ENCODE measurements at regions not wholly inside any gene's neighbourhood (a gene's known extent, or its start where the extent isn't known, plus 50 kb on each side); places are given as distances from the start of the nearest gene placed in this dataset.
"Not testable (repeated sequence)": the region's sequence is repeated elsewhere in the genome, so short reads cannot be mapped to it uniquely, and the experiment has no call there.

DNA sequence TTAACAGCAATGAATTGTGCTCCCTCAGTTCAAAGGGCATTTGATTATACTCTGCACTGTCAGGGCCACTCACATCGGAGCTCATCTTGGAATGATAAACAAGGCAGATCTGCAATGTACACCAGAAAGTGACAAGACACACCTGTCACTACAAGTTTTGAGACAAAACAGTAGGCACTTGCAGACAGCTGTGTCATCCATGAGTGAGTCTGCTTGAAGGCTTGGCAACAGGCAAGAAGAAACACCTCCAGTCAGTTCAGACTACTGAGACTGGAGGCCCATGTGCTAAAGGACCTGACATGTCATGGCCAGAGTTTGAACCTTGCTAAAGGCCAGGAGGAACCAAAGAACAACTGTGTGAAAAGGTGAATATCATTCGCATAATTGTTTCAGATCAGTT lies 354.5 kb downstream of the CEP170 start:
- not testable (repeated sequence) for DNase-seq

DNA sequence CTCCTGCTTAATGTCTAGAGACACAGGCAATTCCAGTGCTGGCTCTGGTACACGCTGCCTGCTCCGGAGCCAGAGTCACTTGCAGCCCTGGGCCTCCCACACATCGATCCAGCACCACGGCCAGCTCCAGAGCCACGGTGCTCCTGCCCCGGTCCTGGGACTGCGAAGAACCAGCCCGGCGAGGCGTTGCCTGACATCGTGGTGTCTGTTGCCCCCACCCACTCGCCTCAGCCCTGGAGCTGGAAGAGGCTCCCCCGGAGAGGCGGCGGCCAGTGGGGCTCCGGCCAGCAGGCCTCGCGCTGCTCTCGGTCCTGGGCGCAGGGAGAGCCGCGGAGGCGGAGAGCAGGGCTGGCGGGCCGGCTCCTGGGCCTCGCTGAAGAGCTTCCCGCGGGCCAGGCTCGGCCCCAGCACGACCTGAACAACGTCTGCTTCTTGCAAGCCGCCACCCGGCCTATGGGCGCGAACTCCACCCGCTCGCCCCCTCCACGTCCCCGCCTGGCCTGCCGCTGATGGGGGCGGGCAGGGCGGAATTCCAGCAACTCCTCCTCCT lies 364.8 kb downstream of the CEP170 start:
- no peak for DNase-seq

DNA sequence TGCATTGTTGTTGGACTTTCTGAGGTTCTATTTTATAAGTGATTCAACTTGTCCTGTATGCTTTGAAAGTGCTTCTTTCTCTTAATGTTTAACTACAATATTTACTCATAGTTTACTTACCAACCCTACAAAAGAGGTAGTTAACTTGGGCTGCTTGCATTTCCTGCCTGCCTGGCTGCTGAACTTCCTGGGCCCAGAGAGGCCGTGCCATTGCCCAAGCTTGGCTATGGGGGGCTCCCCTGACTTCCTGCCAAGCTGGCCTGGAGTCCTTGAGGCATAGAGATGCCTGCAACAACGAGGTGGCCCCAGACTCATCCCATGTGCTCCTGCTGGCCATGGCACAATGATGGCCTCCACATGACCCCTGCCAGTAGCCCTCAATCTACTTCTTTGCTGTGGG lies 361.6 kb upstream of the PLD5 start:
- DNase-seq, result no peak

DNA sequence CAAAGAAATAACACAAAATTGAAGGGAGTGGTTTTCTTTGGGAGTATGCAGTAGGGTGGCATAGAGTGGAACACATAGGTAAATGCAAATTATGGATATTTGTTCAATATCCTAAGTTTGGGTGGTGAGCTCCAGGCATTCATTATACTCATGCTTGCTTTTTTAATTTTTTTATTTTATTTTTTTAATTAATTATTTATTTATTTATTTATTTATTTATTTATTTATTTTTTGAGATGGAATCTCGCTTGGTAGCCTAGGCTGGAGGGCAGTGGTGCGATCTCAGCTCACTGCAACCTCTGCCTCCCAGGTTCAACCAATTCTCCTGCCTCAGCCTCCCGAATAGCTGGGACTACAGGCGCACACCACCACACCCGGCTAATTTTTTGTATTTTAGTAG lies 355.5 kb upstream of the PLD5 start:
- DNase-seq, result not testable (repeated sequence)

DNA sequence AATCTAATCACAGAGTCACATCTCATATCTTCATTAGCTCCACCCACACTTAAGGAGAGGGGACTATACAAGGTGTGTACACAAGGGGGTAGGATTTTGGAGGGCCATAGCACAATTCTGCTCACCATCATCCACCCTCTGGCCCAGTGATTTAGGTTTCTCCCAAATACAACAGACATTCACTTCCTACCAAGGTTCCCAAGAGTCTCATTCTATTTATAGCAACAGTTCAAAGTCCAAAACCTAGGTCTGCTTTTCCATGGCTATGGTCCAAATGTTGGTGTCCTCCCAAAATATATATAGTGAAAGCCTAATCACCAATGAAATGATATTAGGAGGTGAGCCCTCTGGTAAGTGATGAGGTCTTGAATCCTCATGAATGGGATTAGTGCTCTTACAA lies 353.2 kb upstream of the PLD5 start:
- DNase-seq, result no peak

DNA sequence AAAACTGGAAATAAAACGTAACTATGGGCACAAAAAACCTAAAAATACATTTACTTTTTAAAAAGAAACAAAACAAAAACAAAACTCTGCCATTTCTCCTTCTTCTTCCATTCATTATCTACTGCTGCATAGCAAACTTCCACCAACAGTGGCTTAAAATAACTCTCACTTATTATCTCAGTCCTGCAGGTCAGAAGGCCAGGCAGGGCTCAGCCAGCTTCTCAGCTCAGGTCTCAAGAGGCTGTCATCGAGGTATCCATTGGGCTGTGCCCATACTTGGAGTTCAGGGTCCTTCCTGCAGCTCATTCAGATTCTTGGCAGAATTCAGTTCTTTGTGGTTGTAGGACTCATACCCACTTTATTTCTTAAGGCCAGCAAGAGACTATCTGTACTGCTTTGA lies 352.7 kb upstream of the PLD5 start:
- no peak for DNase-seq

DNA sequence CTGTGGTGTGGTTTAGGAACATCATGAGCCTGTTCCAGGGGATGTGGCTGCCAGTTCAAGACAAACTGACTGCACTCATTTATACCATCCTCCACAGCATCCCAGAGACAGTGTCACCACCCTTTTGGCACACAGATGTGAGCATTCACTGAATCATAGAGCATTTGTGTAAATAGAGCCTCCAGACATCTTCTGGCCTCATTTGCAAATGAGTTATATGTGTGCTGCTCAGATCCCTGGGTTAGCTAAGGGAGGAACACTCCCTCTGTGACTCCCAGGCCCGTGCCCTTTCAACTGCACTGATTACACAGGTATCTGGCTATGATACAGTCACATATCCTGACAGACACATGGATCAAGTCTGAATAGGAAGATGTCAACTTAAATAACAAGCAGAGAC lies 351.5 kb upstream of the PLD5 start:
- DNase-seq, result no peak

DNA sequence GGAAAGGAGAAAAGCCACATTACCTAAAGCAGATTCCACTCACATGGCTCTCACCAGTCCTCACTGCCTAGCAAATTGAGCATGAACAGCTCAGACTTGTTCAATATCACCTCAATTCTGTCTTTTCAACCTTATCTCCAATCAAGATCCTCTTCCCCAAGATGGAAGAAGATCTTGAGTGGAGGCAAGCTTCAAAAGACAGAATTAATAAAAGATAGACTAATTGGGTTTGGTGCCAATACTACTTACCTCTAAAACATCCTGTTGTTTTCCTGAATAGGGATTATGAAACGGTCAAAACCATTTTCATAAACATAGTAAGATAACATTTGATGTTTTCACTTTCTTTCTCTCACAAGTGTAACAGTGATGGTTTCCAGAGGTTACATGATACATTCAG lies 349.2 kb upstream of the PLD5 start:
- DNase-seq, result no peak

DNA sequence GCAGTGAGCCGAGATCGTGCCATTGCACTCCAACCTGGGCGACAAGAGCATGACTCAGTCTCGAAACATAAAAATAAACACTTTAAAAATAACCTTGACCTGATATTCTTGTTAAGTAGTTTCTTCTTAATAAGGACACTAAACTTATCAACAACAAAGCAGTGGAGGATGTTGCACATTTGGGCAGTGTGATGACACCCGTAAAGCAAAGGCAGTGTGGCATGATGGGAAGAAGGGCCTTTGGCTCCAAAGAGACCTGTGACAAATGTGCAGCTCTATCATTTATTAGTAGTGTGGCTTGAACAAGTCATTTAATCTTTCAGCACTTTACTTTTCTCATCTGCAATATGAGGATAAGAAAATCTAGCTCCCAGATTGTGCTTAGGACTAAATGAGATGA lies 348.0 kb upstream of the PLD5 start:
- DNase-seq, result no peak

DNA sequence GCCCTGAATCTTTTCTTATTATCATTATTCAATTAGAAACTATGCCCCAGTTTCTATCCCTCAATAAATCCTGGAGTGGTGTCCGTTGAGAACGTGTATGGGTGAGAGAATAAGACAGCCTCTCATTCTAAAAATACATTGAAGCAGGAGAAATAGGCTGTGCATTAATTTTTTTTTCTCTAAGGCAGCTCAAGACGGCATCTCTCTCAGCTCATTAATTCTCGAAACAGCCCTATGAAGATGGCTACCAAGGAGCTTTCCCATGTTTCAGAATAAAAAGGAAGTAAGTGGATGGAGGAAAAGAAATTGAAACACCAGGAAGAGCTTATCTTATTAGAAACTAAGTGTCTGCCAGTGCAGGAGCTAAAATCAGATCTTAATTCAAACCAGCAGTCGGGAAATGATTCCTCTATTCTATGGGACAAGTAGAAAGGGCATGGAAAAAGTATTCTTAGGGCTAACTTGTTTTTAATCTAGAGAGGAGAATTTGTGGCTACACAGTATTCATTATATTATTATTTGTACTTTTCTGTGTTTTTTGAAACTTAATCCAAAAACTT lies 347.1 kb upstream of the PLD5 start:
- no peak for DNase-seq

DNA sequence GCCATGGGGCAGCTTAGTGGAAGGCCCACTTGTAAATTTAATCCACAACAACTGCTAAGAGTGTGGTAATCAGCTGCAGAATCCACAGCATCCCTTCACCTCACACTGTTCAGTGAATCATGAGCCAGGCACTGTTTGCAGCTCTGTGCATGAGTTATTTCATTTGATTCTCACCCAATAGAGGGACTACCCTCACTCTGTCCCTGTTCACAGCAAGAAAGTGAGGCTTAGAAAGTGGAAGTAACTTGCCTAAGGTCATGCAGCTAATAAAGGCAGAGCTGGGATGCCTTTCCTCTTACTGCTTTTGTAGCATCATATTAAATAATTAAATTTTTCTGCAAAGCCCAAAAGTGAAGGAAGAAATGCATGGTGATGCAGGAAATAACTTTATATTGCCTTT lies 346.5 kb upstream of the PLD5 start:
- DNase-seq, result no peak

DNA sequence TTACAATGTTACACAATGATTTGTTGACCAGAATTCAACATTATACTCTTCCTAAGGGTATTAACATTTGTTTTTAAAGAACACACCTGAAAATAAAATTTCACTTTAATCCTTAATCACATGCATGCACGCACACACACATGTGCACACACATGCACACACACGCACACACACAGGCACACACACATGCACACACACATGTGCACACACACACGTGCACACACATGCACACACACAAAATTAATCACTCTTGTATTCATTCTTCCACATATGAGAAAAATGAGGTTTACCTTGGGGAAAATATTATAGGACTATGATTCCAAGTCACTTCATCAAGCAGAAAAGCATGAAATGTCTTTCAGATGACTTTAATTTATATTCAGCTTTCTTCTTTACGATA lies 331.8 kb upstream of the PLD5 start:
- DNase-seq, result no peak

DNA sequence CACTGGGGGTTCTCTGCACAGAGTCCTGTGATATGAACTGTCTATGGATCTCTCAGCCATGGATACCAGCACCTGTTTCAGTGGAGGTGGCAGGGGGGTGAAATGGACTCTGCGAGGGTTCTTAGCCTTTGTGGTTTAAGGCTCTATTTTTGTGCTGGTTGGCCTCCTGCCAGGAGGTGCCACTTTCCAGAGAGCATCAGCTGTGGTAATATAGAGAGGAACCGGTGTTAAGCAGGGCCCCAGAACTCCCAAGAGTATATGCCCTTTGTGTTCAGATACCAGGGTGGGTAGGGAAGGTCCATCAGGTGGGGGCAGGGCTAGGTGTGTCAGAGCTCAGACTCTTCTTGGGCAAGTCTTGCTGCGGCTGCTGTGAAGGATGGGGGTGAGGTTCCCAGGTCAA lies 330.0 kb upstream of the PLD5 start:
- no peak for DNase-seq

DNA sequence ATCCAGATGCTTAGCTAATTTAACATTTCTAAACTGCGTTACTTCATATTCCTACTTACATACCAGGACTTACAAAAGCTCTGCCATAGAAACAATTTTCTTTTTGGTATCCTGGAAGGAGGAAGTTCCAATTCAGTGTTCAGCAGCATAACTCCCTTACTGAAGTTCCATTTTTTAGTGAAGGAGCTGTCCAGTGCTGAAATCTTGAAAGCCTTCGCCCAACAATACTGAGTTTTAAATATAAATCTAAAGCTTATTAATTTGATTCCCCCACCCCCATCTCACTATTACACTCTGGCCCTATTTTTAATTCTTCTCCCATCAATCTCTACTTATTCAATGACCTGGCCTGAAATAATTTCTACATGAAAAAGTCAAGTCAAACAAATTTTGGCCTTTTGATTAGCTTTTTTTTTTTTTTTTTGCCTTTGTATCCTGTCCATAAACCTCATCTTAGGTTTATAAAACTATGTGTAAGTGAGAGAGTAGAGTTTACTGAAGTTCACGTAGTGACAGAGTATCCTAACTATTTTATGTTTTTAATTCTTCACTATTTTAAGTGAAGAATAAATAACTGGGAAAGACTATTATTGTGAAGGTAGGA lies 323.0 kb upstream of the PLD5 start:
- no peak for DNase-seq

DNA sequence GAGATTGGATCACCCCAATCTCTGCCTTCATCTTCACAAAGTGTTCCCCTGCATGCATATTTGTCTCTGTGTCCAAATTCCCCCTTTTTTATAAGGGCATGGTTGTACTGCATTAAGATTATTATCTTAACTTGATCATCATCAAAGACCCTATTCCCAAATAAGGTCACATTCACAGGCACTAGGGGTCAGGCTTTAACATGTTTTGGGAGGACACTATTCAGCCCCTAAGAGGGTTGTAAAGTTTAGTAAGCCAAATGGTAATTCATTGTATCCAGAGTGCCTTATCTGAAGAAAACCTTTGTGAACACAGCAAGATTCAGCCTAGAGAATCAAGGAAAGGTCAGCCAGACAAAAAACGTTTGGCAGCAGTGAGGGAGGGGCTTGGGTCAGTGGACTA lies 317.6 kb upstream of the PLD5 start:
- no peak for DNase-seq

DNA sequence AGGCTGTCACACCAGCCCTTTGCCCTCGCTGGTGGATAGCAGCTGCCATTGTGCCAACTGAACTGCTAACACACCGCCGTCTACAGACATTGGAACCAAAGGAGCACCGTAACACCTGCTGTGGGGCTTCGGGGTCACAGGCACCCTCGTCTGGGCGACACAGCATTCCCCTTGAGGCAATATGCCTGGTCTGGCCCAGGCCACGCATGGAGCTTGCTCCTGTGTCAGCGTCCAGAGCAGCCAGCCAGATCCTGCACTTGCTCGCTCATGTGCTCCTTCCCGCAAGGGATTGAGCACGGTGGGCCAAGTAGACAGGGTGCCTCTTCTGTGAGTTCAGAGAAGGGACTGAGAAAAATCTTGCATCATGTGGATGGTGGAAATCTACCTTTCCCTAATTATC lies 314.6 kb upstream of the PLD5 start:
- no peak for DNase-seq

DNA sequence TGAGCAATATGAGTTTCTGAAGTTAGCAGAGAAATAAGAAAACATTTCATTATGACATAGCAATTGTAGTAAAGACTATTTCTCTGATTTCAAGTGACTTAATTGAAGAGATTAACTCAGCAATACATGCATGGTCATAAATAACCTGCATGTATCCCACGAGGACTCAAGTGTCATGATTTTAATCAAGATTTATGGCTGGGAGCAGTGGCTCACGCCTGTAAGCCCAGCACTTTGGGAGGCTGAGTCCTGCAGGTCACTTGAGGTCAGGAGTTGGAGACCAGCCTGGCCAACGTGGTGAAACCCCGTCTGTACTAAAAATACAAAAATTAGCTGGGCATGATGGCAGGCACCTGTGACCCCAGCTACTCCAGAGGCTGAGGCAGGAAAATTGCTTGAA lies 311.9 kb upstream of the PLD5 start:
- DNase-seq, result no peak

DNA sequence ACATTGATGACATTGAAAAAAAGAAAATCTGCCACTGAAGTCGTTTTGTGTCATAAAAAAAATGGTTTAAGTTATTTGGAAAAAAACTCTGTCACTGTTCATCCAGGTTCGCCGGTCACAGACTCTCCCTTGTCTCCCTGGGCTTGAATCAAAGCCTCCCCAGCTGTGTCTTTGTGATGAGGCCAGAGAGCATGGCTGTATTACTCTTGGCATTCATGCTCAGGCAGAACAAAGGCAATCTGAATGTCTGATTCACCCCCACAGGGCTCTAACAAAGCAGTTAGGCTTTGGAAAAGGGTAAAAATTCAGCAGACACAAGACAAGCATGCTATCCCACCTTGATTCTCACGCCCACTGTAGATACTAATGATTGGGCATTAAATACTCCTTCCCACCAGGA lies 304.3 kb upstream of the PLD5 start:
- DNase-seq, result no peak

DNA sequence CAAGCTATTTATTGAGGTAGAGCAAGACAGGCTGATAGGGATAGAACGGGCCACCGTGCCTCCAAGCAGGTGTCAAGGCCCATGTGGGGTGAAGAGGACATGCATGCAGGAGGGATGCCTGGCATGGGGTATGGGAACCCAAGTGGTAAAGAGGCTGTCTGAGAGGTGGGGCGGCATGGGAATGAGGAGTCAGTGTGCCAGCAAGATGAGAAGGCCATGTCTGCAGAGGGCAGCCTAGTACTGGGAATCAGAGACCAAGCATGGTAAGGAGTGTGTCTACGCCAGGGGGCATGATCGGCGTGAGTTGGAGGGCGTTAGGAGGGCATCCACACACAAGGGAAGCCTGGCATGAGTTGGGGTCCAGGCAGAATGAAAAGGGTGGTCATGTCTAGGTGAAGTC lies 303.7 kb upstream of the PLD5 start:
- no peak for DNase-seq

DNA sequence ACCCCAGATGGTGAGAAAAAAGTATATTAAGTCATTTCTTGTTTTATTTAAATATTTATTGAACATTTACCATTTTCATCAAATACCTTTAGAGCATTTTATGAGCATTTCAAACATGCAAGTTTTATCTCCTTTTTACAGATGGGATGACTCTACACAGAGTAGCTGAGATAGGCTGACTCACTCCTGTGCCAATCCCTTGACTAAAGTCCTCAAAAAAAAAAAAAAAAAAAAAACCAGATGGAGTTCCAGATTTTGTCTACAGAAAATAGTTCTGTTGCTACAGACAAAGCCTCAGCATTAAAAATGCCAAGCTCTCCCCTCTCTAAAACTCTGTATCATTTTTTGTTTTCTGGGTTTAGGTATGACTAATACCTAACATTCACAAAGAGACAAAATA lies 303.0 kb upstream of the PLD5 start:
- DNase-seq, result no peak

DNA sequence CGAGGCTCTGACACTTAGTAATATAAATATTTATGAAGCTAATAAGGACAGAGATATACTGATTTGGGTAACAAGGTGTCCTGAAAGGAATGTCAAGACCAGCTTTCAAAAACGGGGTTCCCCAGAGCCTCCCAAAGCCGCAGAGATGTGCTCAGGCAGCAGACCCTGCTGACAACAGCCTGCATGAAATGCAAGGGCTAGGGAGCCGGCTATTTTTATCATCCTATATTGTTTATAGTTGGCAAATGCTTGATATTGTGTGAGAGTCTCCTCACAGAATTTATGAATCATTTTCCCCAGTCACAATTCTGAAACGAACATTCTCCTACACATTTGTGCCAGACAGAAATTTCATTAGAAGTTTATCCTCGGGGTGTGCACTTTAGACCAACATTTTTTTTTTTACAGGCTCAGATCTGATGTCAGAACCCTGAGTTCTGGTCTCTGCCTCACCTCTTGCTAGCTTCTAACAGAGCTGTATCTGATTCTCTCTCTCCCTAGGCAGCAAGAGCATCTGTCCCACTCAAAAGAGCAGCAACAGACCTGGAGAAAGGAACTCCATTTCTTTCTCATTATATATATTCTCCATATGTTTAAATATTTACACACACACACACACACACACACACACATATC lies 302.3 kb upstream of the PLD5 start:
- DNase-seq, result no peak

DNA sequence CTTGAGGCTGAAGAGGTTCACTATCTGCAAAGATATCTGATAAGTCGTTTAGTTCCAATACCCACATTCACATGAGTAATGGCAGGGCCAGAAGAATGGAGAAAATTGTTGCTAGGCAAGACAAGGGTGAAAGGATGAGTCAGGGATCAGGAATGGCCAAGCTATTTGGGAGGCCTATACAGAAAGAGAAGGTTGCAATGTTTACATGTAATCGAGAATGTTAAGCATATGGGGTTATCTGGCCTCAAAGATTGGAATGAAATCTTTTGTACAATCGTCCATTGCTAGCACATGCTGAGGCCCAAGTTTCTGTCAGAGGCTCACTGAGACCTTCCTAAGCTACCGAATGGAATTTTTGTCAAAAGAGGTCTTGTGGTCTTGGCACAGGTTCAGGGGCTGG lies 299.9 kb upstream of the PLD5 start:
- no peak for DNase-seq

DNA sequence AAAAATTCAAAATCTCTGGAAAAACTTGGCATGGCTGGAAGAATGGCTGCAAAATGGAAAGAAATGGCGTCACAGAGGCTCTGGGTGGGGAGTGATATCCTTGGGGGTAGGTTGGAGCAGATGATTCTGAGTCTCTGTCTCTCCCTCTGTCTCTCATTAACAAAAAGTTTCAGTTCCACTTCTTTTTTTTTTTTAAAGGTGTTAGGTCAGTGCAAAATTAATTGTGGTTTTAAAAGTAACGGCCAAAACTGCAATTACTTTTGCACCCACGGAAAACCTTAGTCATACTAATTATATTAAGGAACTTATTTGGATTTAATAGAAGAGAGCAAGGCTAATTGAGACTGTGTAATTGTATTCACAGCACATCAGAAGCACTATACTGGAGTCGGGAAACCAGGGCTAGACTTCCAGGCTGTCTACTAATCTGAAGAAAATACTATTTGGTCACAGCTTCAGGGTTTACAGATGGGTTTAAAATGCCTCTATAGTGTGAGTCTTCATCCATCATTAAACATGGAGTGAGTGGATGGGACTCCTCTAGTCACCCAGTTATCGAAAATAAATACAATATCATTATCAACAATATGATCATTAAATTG lies 289.1 kb upstream of the PLD5 start:
- no peak for DNase-seq

DNA sequence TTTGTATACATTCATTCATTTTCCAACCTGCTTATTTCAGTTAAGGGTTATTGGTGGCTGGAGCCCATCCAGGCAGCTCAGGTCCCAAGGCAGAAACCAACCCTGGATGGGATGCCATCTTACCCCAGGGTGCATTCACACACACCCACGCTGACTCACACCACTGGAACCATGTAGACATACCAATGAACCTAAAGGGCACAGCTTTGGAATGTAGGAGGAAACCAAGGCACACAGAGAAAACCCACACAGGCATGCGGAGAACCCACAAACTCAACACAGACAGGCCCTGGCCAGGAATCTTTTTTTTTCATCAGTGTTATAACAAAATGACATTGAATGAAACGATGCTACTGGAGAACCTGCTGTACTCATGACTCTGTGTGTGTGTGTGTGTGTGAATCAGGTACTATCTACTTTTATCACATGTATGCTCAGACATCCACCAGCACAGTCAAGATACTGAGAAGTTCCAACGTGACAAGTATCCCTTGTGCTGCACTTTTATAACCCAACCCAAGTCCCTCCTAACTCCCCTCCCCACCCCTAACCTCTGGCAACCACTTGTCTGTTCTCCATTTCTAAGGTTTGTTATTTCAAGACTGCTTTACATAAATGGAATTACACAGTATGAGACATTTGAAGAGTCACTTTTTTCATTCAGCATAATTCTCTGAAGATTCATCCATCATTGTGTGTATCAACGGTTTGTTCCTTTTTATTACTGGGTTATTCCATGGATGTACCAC lies 286.8 kb upstream of the PLD5 start:
- no peak for DNase-seq
